SU-DHL-6 (cell line): ENCODE measurements at regions not wholly inside any gene's neighbourhood (a gene's known extent, or its start where the extent isn't known, plus 50 kb on each side); places are given as distances from the start of the nearest gene placed in this dataset.

ENCODE experiments used
- H2AFZ ChIP-seq: fragments of 200-600 bp; sonication (generic); 2 replicates; pipeline ENCODE4 v1.6.1; 2014; ENCODE audit warnings: low read depth, mild to moderate bottlenecking, moderate library complexity, mixed read lengths, antibody characterized with exemption, low read length; ENCODE audit not compliant: severe bottlenecking
- H3F3A ChIP-seq: fragments of 200-600 bp; shearing (Covaris generic); 2 replicates; pipeline ENCODE4 v1.6.0; 2016; ENCODE audit warnings: antibody characterized with exemption, mild to moderate bottlenecking; ENCODE audit not compliant: insufficient read depth
- H3K27ac ChIP-seq: fragments of 200-600 bp; sonication (generic); 2 replicates; pipeline ENCODE4 v1.5.1; 2016; ENCODE audit warnings: low read depth, mild to moderate bottlenecking, low read length, moderate library complexity, mixed read lengths
- H3K27me3 ChIP-seq: fragments of 200-600 bp; sonication (generic), shearing (Covaris generic); 2 replicates; pipeline ENCODE4 v1.6.0; 2014; ENCODE audit warnings: mild to moderate bottlenecking, low read length
- H3K36me3 ChIP-seq: fragments of 200-600 bp; sonication (generic); 2 replicates; pipeline ENCODE4 v1.6.1; 2014; ENCODE audit warnings: mild to moderate bottlenecking, low read length, mixed read lengths
- H3K4me2 ChIP-seq: fragments of 300-600, 200-600 bp; shearing (Covaris generic), sonication (generic); 2 replicates; pipeline ENCODE4 v1.6.0; 2014; ENCODE audit warnings: low read length, low read depth, mild to moderate bottlenecking; ENCODE audit not compliant: poor library complexity, severe bottlenecking
- H3K4me3 ChIP-seq: fragments of 200-600 bp; sonication (generic); 2 replicates; pipeline ENCODE4 v1.5.1; 2014; ENCODE audit warnings: antibody characterized with exemption, low read length, mild to moderate bottlenecking, mixed read lengths; ENCODE audit not compliant: insufficient read depth, poor library complexity, severe bottlenecking
- H3K79me2 ChIP-seq: fragments of 200-600 bp; sonication (generic); 2 replicates; pipeline ENCODE4 v1.6.1; 2014; ENCODE audit warnings: mild to moderate bottlenecking, low read length, moderate library complexity; ENCODE audit not compliant: insufficient read depth
- H3K9ac ChIP-seq: fragments of 200-600 bp; sonication (generic); 2 replicates; pipeline ENCODE4 v1.7.0; 2014; ENCODE audit warnings: mild to moderate bottlenecking, low read length
- H3K9me2 ChIP-seq: fragments of 200-600 bp; sonication (generic); replicated peaks from 2 replicates; pipeline ENCODE4 v1.6.1; 2014; ENCODE audit warnings: low read length; ENCODE audit not compliant: insufficient read depth
- H3K9me3 ChIP-seq: fragments of 200-600 bp; sonication (generic); 2 replicates; pipeline ENCODE4 v1.6.1; 2014; ENCODE audit warnings: low read length, mixed read lengths; ENCODE audit not compliant: insufficient read depth
- H4K20me1 ChIP-seq: fragments of 200-600 bp; sonication (generic); 2 replicates; pipeline ENCODE4 v1.6.1; 2014; ENCODE audit warnings: low read depth, mild to moderate bottlenecking, antibody characterized with exemption, low read length, moderate library complexity, mixed read lengths
- EZH2phosphoT487 ChIP-seq: fragments of 200-600 bp; sonication (generic), shearing (Covaris generic); conservative IDR thresholded peaks from 2 replicates; pipeline ENCODE4 v1.6.1; 2018; ENCODE audit warnings: mild to moderate bottlenecking, antibody characterized with exemption, low read length, moderate library complexity, mixed read lengths
- TF ChIP-seq, protein P1 (sequence below): fragments of 200-600 bp; sonication (generic); IDR thresholded peaks from one replicate; pipeline ENCODE4 v1.5.1; 2017; ENCODE audit warnings: antibody characterized with exemption, mild to moderate bottlenecking, low read length, moderate library complexity; ENCODE audit not compliant: insufficient read depth, poor library complexity, severe bottlenecking

DNA sequence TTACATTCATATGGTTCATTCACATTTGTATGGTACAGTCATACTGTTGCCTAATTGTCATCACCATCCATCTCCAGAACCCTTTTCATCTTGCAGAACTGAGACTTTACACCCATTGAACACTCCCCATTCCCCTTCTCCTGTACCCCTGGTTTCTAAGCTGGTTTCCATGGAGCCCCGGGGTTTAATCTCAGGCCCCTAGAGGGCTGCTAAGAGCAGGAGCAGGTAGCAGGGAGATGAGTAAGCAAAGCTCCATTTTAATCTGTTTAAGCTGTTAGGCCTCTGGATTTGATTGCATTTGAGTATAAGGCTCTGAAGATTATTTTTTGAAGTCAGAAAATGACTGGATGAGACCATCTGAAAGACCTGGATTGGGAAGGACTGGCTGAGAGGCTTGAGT is 68.5 kb upstream of the RPL38 start:
- no peak for TF ChIP-seq EZH2phosphoT487
- TF ChIP-seq, protein P1, sequence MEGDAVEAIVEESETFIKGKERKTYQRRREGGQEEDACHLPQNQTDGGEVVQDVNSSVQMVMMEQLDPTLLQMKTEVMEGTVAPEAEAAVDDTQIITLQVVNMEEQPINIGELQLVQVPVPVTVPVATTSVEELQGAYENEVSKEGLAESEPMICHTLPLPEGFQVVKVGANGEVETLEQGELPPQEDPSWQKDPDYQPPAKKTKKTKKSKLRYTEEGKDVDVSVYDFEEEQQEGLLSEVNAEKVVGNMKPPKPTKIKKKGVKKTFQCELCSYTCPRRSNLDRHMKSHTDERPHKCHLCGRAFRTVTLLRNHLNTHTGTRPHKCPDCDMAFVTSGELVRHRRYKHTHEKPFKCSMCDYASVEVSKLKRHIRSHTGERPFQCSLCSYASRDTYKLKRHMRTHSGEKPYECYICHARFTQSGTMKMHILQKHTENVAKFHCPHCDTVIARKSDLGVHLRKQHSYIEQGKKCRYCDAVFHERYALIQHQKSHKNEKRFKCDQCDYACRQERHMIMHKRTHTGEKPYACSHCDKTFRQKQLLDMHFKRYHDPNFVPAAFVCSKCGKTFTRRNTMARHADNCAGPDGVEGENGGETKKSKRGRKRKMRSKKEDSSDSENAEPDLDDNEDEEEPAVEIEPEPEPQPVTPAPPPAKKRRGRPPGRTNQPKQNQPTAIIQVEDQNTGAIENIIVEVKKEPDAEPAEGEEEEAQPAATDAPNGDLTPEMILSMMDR: no peak
- Histone ChIP-seq H3F3A (no peaks in the 10 kb centered on the region), H3K9me2 (no peaks in the 10 kb centered on the region), H3K27me3 (no peaks in the 10 kb centered on the region), H3K9ac (no peak overlapping the region), H3K4me3 (no peak overlapping the region), H3K9me3 (no peaks in the 10 kb centered on the region), H3K79me2 (no peaks in the 10 kb centered on the region), H4K20me1 (no peaks in the 10 kb centered on the region), H3K27ac (no peak overlapping the region), H3K4me2 (no peak overlapping the region), H2AFZ (no peak overlapping the region), H3K36me3 (no peaks in the 10 kb centered on the region)

DNA sequence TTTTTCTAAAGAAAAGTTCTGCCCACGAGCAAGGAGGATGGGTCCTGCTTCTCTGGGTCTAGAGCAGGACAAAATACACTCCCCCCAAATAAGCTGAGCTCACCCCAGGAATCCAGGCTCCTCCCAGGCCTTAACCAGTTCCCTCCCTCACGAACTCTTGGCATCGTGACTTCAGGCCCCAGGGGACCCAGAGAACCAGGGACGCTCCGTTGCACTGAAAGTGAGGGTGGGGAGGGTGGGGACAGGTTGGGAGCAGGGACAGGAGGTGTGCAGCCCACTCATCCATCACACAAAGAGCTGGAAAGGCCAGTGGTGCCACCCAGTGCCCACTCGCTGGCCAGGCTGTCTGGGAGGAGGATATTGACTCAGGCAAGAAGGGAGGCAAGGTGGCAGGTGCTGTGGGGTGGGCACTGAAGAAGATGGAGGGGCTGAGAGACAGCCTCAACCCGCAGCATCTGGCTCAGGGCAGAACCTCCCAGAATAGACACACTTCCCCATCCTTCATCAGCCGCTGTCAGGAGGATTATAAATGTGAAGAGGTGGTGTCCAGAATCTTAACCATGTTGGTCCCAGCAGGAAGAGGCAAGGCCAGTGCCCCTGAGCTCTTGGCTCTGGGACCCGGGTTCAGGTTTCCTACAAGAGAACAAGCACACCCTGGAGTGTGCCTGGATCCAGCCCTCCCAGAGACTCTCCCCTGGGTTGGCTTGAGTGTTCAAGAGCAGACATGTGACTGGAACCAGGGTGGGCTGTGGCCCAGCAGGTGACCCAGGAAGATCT is 67.9 kb upstream of the RPL38 start:
- no peaks in the 10 kb centered on the region for H3K27me3 ChIP-seq
- H3K79me2 ChIP-seq: no peaks in the 10 kb centered on the region
- no peak overlapping the region for H3K9ac ChIP-seq
- H4K20me1 ChIP-seq: no peaks in the 10 kb centered on the region
- TF ChIP-seq EZH2phosphoT487: no peak
- TF ChIP-seq, protein P1: no peak
- H3K4me2 ChIP-seq: no peak overlapping the region
- no peak overlapping the region for H2AFZ ChIP-seq
- no peaks in the 10 kb centered on the region for H3K9me3 ChIP-seq
- H3F3A ChIP-seq: no peaks in the 10 kb centered on the region
- H3K27ac ChIP-seq: no peak overlapping the region
- H3K36me3 ChIP-seq: no peaks in the 10 kb centered on the region
- no peak overlapping the region for H3K4me3 ChIP-seq
- H3K9me2 ChIP-seq: no peaks in the 10 kb centered on the region

DNA sequence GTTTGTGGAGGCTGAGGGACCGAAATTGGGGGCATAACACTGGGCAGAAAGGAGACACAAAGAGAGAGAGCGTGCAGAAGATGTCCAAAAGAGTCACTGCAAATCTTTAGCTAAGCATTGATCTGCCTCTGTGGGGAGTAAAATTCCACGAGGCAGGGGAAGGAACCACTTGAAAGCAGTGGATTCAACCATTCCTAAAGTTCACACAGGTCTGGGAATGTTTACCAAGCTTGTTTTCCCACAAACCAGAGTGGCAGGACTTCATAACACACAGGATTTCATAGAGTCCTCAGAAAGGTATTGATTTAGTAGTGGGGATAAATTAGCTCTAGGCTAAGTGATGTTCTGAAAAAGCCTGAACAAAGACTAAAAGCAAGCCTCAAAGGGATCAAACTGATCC is 66.1 kb upstream of the RPL38 start:
- H2AFZ ChIP-seq: no peak overlapping the region
- no peaks in the 10 kb centered on the region for H4K20me1 ChIP-seq
- no peaks in the 10 kb centered on the region for H3F3A ChIP-seq
- H3K27me3 ChIP-seq: no peaks in the 10 kb centered on the region
- peaks cover 2% of the 10 kb centered on the region; the same call in 1 of the 2 replicates for H3K36me3 ChIP-seq
- H3K27ac ChIP-seq: no peak overlapping the region
- H3K9me3 ChIP-seq: peaks cover 8% of the 10 kb centered on the region; the same call in 1 of the 2 replicates
- H3K4me2 ChIP-seq: no peak overlapping the region
- no peaks in the 10 kb centered on the region for H3K9me2 ChIP-seq
- no peak for TF ChIP-seq EZH2phosphoT487
- TF ChIP-seq, protein P1: no peak
- H3K79me2 ChIP-seq: no peaks in the 10 kb centered on the region
- no peak overlapping the region for H3K9ac ChIP-seq
- H3K4me3 ChIP-seq: no peak overlapping the region
